OCI-LY3 (cell line): ENCODE measurements at regions not wholly inside any gene's neighbourhood (a gene's known extent, or its start where the extent isn't known, plus 50 kb on each side); places are given as distances from the start of the nearest gene placed in this dataset.

ENCODE experiments used
- H2AFZ ChIP-seq: fragments of 200-600, 300-600 bp; shearing (Covaris generic); 2 replicates; pipeline ENCODE4 v1.6.0; 2014; ENCODE audit warnings: antibody characterized with exemption, low read depth, low read length
- H3K27ac ChIP-seq: fragments of 200-600, 300-600 bp; sonication (generic); 2 replicates; pipeline ENCODE4 v1.5.1; 2014; ENCODE audit warnings: mild to moderate bottlenecking, low read length, moderate library complexity, mixed read lengths
- H3K27me3 ChIP-seq: fragments of 200-600, 300-600 bp; sonication (generic); 2 replicates; pipeline ENCODE4 v1.6.1; 2014; ENCODE audit warnings: low read depth, low read length, mixed read lengths
- H3K36me3 ChIP-seq: fragments of 200-600, 300-600 bp; sonication (generic); replicated peaks from 2 replicates; pipeline ENCODE3; 2014; ENCODE audit warnings: low read depth, low read length, mixed read lengths
- H3K4me1 ChIP-seq: fragments of 300-600, 200-600 bp; sonication (generic); 2 replicates; pipeline ENCODE4 v1.6.1; 2014; ENCODE audit warnings: low read length, mixed read lengths
- H3K4me2 ChIP-seq: fragments of 200-600, 300-600 bp; sonication (generic); 2 replicates; pipeline ENCODE4 v1.6.1; 2014; ENCODE audit warnings: low read length, mixed read lengths
- H3K4me3 ChIP-seq: fragments of 300-600, 200-600 bp; sonication (generic); 2 replicates; pipeline ENCODE4 v1.5.1; 2014; ENCODE audit warnings: antibody characterized with exemption, mild to moderate bottlenecking, low read length, moderate library complexity
- H3K79me2 ChIP-seq: fragments of 300-600, 200-600 bp; shearing (Covaris generic); 2 replicates; pipeline ENCODE4 v1.6.1; 2014; ENCODE audit warnings: mild to moderate bottlenecking, low read length, mixed read lengths
- H3K9ac ChIP-seq: fragments of 300-600, 200-600 bp; shearing (Covaris generic); 2 replicates; pipeline ENCODE4 v1.6.0; 2014; ENCODE audit warnings: mild to moderate bottlenecking, low read length, moderate library complexity
- H3K9me3 ChIP-seq: fragments of 200-600, 300-600 bp; shearing (Covaris generic); 2 replicates; pipeline ENCODE4 v1.6.1; 2014; ENCODE audit warnings: low read length, mixed read lengths; ENCODE audit not compliant: insufficient read depth
- H4K20me1 ChIP-seq: fragments of 200-600, 300-600 bp; sonication (generic); 2 replicates; pipeline ENCODE4 v1.6.1; 2016; ENCODE audit warnings: low read length, mixed read lengths; ENCODE audit not compliant: insufficient read depth
- CTCF ChIP-seq: fragments of 200-600, 300-600 bp; sonication (generic); IDR thresholded peaks from 2 replicates; pipeline ENCODE4 v1.5.1; 2014; ENCODE audit warnings: antibody characterized with exemption, low read length, low read depth
- EZH2phosphoT487 ChIP-seq: fragments of 200-600 bp; shearing (Covaris generic); IDR thresholded peaks from 2 replicates; pipeline ENCODE4 v1.6.1; 2018; ENCODE audit warnings: antibody characterized with exemption, mixed run types, low read depth

- Histone ChIP-seq H3K9ac (no peak overlapping the region), H3K36me3 (no peaks in the 10 kb centered on the region), H3K4me3 (no peak overlapping the region), H3K4me1 (no peaks in the 10 kb centered on the region), H4K20me1 (no peaks in the 10 kb centered on the region), H3K27ac (no peak overlapping the region), H2AFZ (no peak overlapping the region), H3K79me2 (no peaks in the 10 kb centered on the region), H3K27me3 (no peaks in the 10 kb centered on the region), H3K9me3 (no peaks in the 10 kb centered on the region), H3K4me2 (no peak overlapping the region)
- TF ChIP-seq CTCF: no peak
- TF ChIP-seq EZH2phosphoT487: no peak
Measured at GRCh38 chr2:53575721-53576124, 191.9 kb upstream of the CHAC2 start.

- no peak overlapping the region for H3K4me3 ChIP-seq
Measured at GRCh38 chr2:53572696-53573095, 194.9 kb upstream of the CHAC2 start.

GRCh38 chr2:53569957-53570727 is 197.5 kb upstream of the CHAC2 start:
- no peaks in the 10 kb centered on the region for H3K9me3 ChIP-seq
- H3K79me2 ChIP-seq: no peaks in the 10 kb centered on the region
- H3K27me3 ChIP-seq: no peaks in the 10 kb centered on the region
- no peak overlapping the region for H3K9ac ChIP-seq
- H3K4me3 ChIP-seq: no peak overlapping the region
- H3K4me2 ChIP-seq: no peak overlapping the region
- H3K36me3 ChIP-seq: no peaks in the 10 kb centered on the region
- H3K27ac ChIP-seq: no peak overlapping the region
- no peak overlapping the region for H2AFZ ChIP-seq
- H3K4me1 ChIP-seq: peaks cover 8% of the 10 kb centered on the region
- H4K20me1 ChIP-seq: no peaks in the 10 kb centered on the region
- TF ChIP-seq CTCF (peak; percentile 20; the same call in 1 of the 2 replicates), EZH2phosphoT487 (no peak)

More at GRCh38 chr2:53572696-53573095, 194.9 kb upstream of the CHAC2 start:
- no peaks in the 10 kb centered on the region for H4K20me1 ChIP-seq
- no peak overlapping the region for H3K9ac ChIP-seq
- H3K4me1 ChIP-seq: peaks cover 8% of the 10 kb centered on the region
- H3K9me3 ChIP-seq: no peaks in the 10 kb centered on the region
- no peak overlapping the region for H3K4me2 ChIP-seq
- TF ChIP-seq CTCF (no peak), EZH2phosphoT487 (no peak)
- no peak overlapping the region for H2AFZ ChIP-seq
- H3K36me3 ChIP-seq: no peaks in the 10 kb centered on the region
- H3K27ac ChIP-seq: no peak overlapping the region
- no peaks in the 10 kb centered on the region for H3K27me3 ChIP-seq
- H3K79me2 ChIP-seq: no peaks in the 10 kb centered on the region

- no peak overlapping the region for H3K9ac ChIP-seq
- H3K79me2 ChIP-seq: no peaks in the 10 kb centered on the region
- no peaks in the 10 kb centered on the region for H3K36me3 ChIP-seq
- H3K4me2 ChIP-seq: peak overlapping the region; percentile 28
- H3K4me3 ChIP-seq: peak overlapping the region; percentile 16; the same call in 1 of the 2 replicates
- peaks cover 8% of the 10 kb centered on the region for H3K4me1 ChIP-seq
- H4K20me1 ChIP-seq: no peaks in the 10 kb centered on the region
- no peak overlapping the region for H3K27ac ChIP-seq
- no peaks in the 10 kb centered on the region for H3K27me3 ChIP-seq
- TF ChIP-seq EZH2phosphoT487 (no peak), CTCF (no peak)
- H2AFZ ChIP-seq: peak overlapping the region; percentile 6; the same call in 1 of the 2 replicates
- H3K9me3 ChIP-seq: no peaks in the 10 kb centered on the region
Measured at GRCh38 chr2:53568469-53568868, 199.1 kb upstream of the CHAC2 start.
